Right lobe of liver (tissue), 6 donors: ENCODE measurements at regions not wholly inside any gene's neighbourhood (a gene's known extent, or its start where the extent isn't known, plus 50 kb on each side); places are given as distances from the start of the nearest gene placed in this dataset.

ENCODE experiments used
- ATAC-seq, 4 donors: fragments of 200-7000 bp; cut with Tn5 transposase; one replicate each; pipeline ENCODE4 v1.9.1; 2020; ENCODE audit warnings: mild to moderate bottlenecking in 4 of 4, moderate library complexity in 4 of 4
- DNase-seq, 3 donors: peaks; one replicate each; pipeline ENCODE4 v3.0.0-alpha.2; 2020
- H3K27ac ChIP-seq, 3 donors: fragments of 200-600 bp; one replicate each; pipeline ENCODE4 v1.8.0; 2022
- H3K27me3 ChIP-seq, 2 donors: fragments of 200-600 bp; one replicate each; pipeline ENCODE4 v1.8.0; 2022
- H3K36me3 ChIP-seq, 4 donors: fragments of 200-600 bp; sonication (generic) in 1 of 4; one replicate each; pipeline versions ENCODE4 v1.5.1 to v1.8.0; 2017 to 2022; ENCODE audit warnings: control low read depth in 1 of 4
- H3K4me1 ChIP-seq, 4 donors: fragments of 200-600 bp; sonication (generic) in 1 of 4; one replicate each; pipeline versions ENCODE4 v1.5.1 to v1.8.0; 2017 to 2022; ENCODE audit warnings: control low read depth in 1 of 4
- H3K4me3 ChIP-seq, 3 donors: fragments of 200-600 bp; one replicate each; pipeline ENCODE4 v1.8.0; 2022
- H3K9me3 ChIP-seq, 4 donors: fragments of 200-600 bp; sonication (generic) in 1 of 4; one replicate each; pipeline versions ENCODE4 v1.5.1 to v1.8.0; 2017 to 2022; ENCODE audit warnings: control low read depth in 1 of 4
- POLR2A ChIP-seq: fragments of 450-650 bp; IDR thresholded peaks from one replicate; pipeline ENCODE4 v1.6.1; 2017; ENCODE audit warnings: antibody characterized with exemption, mild to moderate bottlenecking
- WGBS: methylation state at CpG from one replicate; pipeline ENCODE4 v1.1.6; 2018; ENCODE audit warnings: low coverage, low lambda C conversion rate; ENCODE audit not compliant: insufficient coverage; ENCODE audit errors: missing lambda C conversion rate; 5-methylcytosine and 5-hydroxymethylcytosine counted together
- intact Hi-C, 2 donors: fragments of 100-400 bp; cut with DNase I; formaldehyde crosslinking; loops; one replicate each; pipeline versions ENCODE4 v1.11.2 to v1.14.1; 2022
- TF ChIP-seq, protein P1 (sequence below), 4 donors: fragments of 200-600 bp in 3 of 4; fragments of 450-650 bp in 1 of 4; IDR thresholded peaks; one replicate each; pipeline versions ENCODE4 v1.5.1 to v1.8.0; 2016 to 2022; ENCODE audit warnings: antibody characterized with exemption in 4 of 4, mild to moderate bottlenecking in 2 of 4
- donor health status: DM: no; HTN: yes; CAD: no.
- donor health status: DM: no; HTN: no; CAD: no.
- donor health status: DM: no; HTN: no; CAD: no.
- donor health status: DM: no; HTN: yes; CAD: no.
- donor health status: DM: no; HTN: yes; CAD: no.

DNA sequence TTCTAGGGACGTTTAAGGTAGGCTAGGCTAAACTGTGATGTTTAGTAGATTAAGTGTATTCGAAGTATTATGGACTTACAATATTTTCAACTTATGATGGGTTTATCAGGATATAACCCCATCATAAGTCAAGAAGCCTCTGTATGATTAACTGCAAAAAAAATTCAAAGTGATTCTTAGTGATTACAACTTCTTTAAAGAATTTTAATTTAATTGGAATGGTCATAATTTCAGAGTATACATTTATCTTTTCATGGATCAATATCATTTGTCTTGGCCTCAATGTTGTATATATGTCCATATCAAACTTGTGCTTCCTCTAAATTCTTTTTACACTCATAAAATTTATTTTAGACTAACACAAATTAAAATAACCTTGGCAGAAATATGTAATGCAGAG is 183.3 kb upstream of the LRP1B start:
- Histone ChIP-seq H3K27ac (no peak overlapping the region), H3K4me3 (no peak overlapping the region), H3K4me1 (no peaks in the 10 kb centered on the region), H3K9me3 (no peaks in the 10 kb centered on the region), H3K36me3 (no peaks in the 10 kb centered on the region), H3K27me3 (no peaks in the 10 kb centered on the region)
- no peak for ATAC-seq
- DNase-seq = no peak
- intact Hi-C loops = no loop called here
- WGBS = 51% methylated on average over 2 of the region's 2 CpGs
- no peak for TF ChIP-seq POLR2A
- TF ChIP-seq, protein P1, sequence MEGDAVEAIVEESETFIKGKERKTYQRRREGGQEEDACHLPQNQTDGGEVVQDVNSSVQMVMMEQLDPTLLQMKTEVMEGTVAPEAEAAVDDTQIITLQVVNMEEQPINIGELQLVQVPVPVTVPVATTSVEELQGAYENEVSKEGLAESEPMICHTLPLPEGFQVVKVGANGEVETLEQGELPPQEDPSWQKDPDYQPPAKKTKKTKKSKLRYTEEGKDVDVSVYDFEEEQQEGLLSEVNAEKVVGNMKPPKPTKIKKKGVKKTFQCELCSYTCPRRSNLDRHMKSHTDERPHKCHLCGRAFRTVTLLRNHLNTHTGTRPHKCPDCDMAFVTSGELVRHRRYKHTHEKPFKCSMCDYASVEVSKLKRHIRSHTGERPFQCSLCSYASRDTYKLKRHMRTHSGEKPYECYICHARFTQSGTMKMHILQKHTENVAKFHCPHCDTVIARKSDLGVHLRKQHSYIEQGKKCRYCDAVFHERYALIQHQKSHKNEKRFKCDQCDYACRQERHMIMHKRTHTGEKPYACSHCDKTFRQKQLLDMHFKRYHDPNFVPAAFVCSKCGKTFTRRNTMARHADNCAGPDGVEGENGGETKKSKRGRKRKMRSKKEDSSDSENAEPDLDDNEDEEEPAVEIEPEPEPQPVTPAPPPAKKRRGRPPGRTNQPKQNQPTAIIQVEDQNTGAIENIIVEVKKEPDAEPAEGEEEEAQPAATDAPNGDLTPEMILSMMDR (IDR thresholded peaks at IDR 0.05) = no peak

DNA sequence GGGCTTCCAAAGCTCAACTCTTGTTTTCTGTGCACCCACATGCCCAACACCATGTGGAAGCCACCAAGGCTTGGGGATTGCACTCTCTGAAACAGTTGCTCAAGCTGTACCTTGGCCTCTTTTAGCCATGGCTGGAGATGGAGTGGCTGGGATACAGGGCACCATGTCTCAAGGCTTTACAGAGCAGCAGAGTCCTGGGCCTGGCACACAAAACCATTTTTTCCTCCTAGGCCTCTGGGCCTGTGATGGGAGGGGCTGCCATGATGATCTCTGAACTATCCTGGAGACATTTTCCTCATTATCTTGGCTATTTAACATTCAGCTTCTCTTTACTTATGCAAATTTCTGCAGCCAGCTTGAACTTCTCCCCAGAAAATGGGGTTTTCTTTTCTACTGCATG is 179.7 kb upstream of the LRP1B start:
- Histone ChIP-seq H3K4me3 (no peak overlapping the region), H3K36me3 (no peaks in the 10 kb centered on the region), H3K4me1 (no peaks in the 10 kb centered on the region), H3K9me3 (no peaks in the 10 kb centered on the region), H3K27me3 (no peaks in the 10 kb centered on the region), H3K27ac (no peak overlapping the region)
- intact Hi-C loops = no loop called here
- ATAC-seq (no peak), DNase-seq (no peak)
- TF ChIP-seq, protein P1 (IDR thresholded peaks at IDR 0.05) = no peak
- TF ChIP-seq POLR2A = no peak

DNA sequence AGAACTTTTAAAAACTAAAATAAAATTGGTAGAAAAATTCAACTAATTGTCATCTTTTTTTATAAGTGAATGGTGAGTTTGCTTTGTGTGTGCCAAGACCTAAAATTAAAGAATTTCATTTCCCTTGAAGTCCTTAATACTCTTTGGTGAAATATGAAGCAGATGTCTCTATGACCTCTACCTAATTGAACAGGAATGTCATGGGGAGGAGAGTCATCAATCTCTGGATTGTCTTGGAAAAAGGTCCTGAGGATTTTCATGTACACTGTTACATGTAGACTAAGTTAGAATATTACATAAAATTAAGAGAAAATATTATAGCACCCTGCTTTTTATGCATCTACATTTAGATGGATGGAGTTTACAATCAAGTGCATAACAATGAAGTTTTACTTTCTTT is 177.9 kb upstream of the LRP1B start:
- DNase-seq (no peak), ATAC-seq (no peak)
- no peak overlapping the region for H3K27ac ChIP-seq
- no peaks in the 10 kb centered on the region for H3K27me3 ChIP-seq
- TF ChIP-seq, protein P1 (IDR thresholded peaks at IDR 0.05) = no peak
- no peak for TF ChIP-seq POLR2A
- intact Hi-C loops = no loop called here
- no peak overlapping the region for H3K4me3 ChIP-seq
- no peaks in the 10 kb centered on the region for H3K4me1 ChIP-seq
- H3K9me3 ChIP-seq = no peaks in the 10 kb centered on the region
- H3K36me3 ChIP-seq = no peaks in the 10 kb centered on the region

DNA sequence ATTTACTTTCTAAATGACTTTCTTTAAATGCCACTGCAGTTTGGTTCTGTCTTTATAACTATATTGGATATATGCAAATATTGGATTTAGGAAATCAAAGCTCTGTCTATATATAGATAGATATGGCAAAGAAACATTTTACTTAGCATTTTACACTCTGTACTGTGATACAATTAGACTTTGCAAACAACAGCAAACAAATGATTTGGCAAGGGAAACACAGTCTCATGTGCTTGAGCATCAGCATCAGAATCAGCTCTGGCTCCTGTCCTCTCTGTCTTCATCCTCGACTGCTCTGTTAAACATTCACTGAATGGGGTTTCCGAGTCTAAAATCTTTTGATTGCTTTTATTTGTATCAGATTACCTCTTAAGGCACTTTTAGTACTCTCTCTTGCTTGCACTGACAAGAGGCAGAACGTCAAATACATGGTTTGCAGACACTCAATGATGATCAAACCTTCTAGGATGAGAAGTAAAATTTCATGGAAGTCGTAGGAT is 176.8 kb upstream of the LRP1B start:
- Histone ChIP-seq H3K9me3 (no peaks in the 10 kb centered on the region), H3K4me1 (no peaks in the 10 kb centered on the region), H3K27ac (no peak overlapping the region), H3K4me3 (no peak overlapping the region), H3K36me3 (no peaks in the 10 kb centered on the region), H3K27me3 (no peaks in the 10 kb centered on the region)
- intact Hi-C loops = no loop called here
- no peak for ATAC-seq
- 29% methylated on average over 4 of the region's 4 CpGs for WGBS
- TF ChIP-seq, protein P1 (IDR thresholded peaks at IDR 0.05) = no peak
- no peak for TF ChIP-seq POLR2A
- DNase-seq = no peak

DNA sequence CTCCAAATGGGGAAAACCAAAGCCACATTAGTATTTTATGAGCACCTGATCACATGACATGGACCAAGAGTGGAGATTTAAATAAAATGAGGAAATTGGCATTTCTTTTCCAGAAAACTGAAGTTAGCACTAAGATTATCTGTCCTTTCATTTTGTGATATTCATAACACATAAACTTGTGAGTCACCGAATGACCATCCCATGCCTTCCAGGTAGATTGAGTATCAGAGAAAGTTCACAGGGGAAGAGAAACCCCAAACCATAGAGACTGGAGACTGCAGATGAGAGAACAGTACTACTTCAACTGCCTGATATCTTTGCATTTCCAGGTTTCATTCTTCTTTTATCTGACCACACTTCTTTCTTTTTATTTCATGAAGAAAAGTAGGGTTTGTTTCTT is 176.3 kb upstream of the LRP1B start:
- Histone ChIP-seq H3K9me3 (no peaks in the 10 kb centered on the region), H3K4me3 (no peak overlapping the region), H3K27me3 (no peaks in the 10 kb centered on the region), H3K27ac (no peak overlapping the region), H3K4me1 (no peaks in the 10 kb centered on the region), H3K36me3 (no peaks in the 10 kb centered on the region)
- intact Hi-C loops = no loop called here
- TF ChIP-seq, protein P1 (IDR thresholded peaks at IDR 0.05) = no peak
- TF ChIP-seq POLR2A = no peak
- ATAC-seq = no peak
- DNase-seq = no peak
- WGBS = 50% methylated on average over 1 of the region's 1 CpG
